ENCODE measurements at regions not wholly inside any gene's neighbourhood (a gene's known extent, or its start where the extent isn't known, plus 50 kb on each side); places are given as distances from the start of the nearest gene placed in this dataset.

DNA sequence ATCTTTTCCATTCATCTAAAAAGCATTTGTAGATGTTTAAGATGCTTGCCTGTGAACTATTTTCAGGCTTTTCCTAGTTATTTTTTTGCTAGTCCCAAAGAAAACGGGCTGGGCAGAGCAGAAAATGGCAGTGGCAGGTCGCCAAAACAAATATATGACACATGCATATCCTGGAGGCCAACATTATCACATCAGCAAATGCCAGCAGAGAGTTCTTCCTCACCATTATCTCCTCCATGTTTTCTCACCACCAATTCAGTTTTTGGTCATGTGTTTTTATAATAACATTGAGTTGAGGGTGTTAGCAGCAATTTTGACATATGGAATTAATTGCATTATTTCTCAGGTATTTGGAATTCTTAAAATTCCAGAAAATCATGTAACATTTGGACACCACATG lies 97.9 kb upstream of the EOLA2 start:
- TF ChIP-seq CTCF (IDR thresholded peaks at IDR 0.05) (no peak), POLR2A (IDR thresholded peaks at IDR 0.05) (no peak), POLR2AphosphoS5 (IDR thresholded peaks at IDR 0.05) (no peak), EP300 (IDR thresholded peaks at IDR 0.05) (no peak)
